ENCODE measurements at regions not wholly inside any gene's neighbourhood (a gene's known extent, or its start where the extent isn't known, plus 50 kb on each side); places are given as distances from the start of the nearest gene placed in this dataset.

- no peak for FAIRE-seq
- H3K27me3 ChIP-seq (ENCODE audit: control insufficient read depth, extremely low read depth, insufficient read depth, low read length), result no peaks in the 10 kb centered on the region
- H3K9me1 ChIP-seq (ENCODE audit: control insufficient read depth, extremely low read depth, insufficient read depth, low read length), result no peaks in the 10 kb centered on the region
- H3K36me3 ChIP-seq (ENCODE audit: control insufficient read depth in 2 of 2, extremely low read depth in 1 of 2, insufficient read depth in 2 of 2, low read length in 2 of 2), result no peaks in the 10 kb centered on the region
- H2AFZ ChIP-seq (ENCODE audit: control insufficient read depth, low read length), result no peak overlapping the region
- dilution Hi-C loops (cut with MboI; ENCODE audit: extremely low pct_ligation_motif_present, low sequenced_read_pairs), result no loop called here
- no peak overlapping the region for H3K4me3 ChIP-seq (ENCODE audit: control insufficient read depth in 2 of 3, extremely low read depth in 1 of 3, insufficient read depth in 2 of 3, low read depth in 1 of 3, low read length in 3 of 3)
- no peak for DNase-seq (ENCODE audit: low read depth, low spot score)
- no peak overlapping the region for H3K27ac ChIP-seq (ENCODE audit: control insufficient read depth, insufficient read depth, low read length)
- no peaks in the 10 kb centered on the region for H3K79me2 ChIP-seq (ENCODE audit: control insufficient read depth, insufficient read depth, low read length)
- H4K20me1 ChIP-seq (ENCODE audit: control insufficient read depth, extremely low read depth, insufficient read depth, low read length), result no peaks in the 10 kb centered on the region
- H3K4me2 ChIP-seq (ENCODE audit: control insufficient read depth, extremely low read depth, insufficient read depth, low read depth, low read length), result no peak overlapping the region
- TF ChIP-seq CTCF (optimal IDR thresholded peaks at IDR 0.05 in 1 of 3, IDR thresholded peaks at IDR 0.05 in 1 of 3, conservative IDR thresholded peaks at IDR 0.05 in 1 of 3; ENCODE audit: extremely low read depth in 1 of 3, insufficient read depth in 2 of 3, low read length in 3 of 3) (no peak), EZH2 (IDR thresholded peaks at IDR 0.05; ENCODE audit: low read length) (no peak)
- H3K9ac ChIP-seq (ENCODE audit: control insufficient read depth, extremely low read depth, insufficient read depth, low read length), result no peak overlapping the region
- no peaks in the 10 kb centered on the region for H3K9me3 ChIP-seq (ENCODE audit: control insufficient read depth, low read depth, low read length)
- H3K4me1 ChIP-seq (ENCODE audit: control insufficient read depth, extremely low read depth, insufficient read depth, low read length), result no peaks in the 10 kb centered on the region
Observed at GRCh38 chr10:44216073-44216472, 168.8 kb downstream of the CXCL12 start.

GRCh38 chr10:44209811-44210210 lies 175.1 kb downstream of the CXCL12 start:
- H3K9ac ChIP-seq (ENCODE audit: control insufficient read depth, extremely low read depth, insufficient read depth, low read length), result no peak overlapping the region
- H3K4me3 ChIP-seq (ENCODE audit: control insufficient read depth in 2 of 3, extremely low read depth in 1 of 3, insufficient read depth in 2 of 3, low read depth in 1 of 3, low read length in 3 of 3), result no peak overlapping the region
- dilution Hi-C loops (cut with MboI; ENCODE audit: extremely low pct_ligation_motif_present, low sequenced_read_pairs), result no loop called here
- no peaks in the 10 kb centered on the region for H4K20me1 ChIP-seq (ENCODE audit: control insufficient read depth, extremely low read depth, insufficient read depth, low read length)
- TF ChIP-seq EZH2 (IDR thresholded peaks at IDR 0.05; ENCODE audit: low read length), result no peak
- TF ChIP-seq CTCF (optimal IDR thresholded peaks at IDR 0.05 in 1 of 3, IDR thresholded peaks at IDR 0.05 in 1 of 3, conservative IDR thresholded peaks at IDR 0.05 in 1 of 3; ENCODE audit: extremely low read depth in 1 of 3, insufficient read depth in 2 of 3, low read length in 3 of 3), result no peak
- H3K4me2 ChIP-seq (ENCODE audit: control insufficient read depth, extremely low read depth, insufficient read depth, low read depth, low read length), result no peak overlapping the region
- no peaks in the 10 kb centered on the region for H3K9me1 ChIP-seq (ENCODE audit: control insufficient read depth, extremely low read depth, insufficient read depth, low read length)
- no peaks in the 10 kb centered on the region for H3K27me3 ChIP-seq (ENCODE audit: control insufficient read depth, extremely low read depth, insufficient read depth, low read length)
- no peak for DNase-seq (ENCODE audit: low read depth, low spot score)
- no peaks in the 10 kb centered on the region for H3K9me3 ChIP-seq (ENCODE audit: control insufficient read depth, low read depth, low read length)
- no peak for FAIRE-seq
- H3K79me2 ChIP-seq (ENCODE audit: control insufficient read depth, insufficient read depth, low read length), result no peaks in the 10 kb centered on the region
- H3K4me1 ChIP-seq (ENCODE audit: control insufficient read depth, extremely low read depth, insufficient read depth, low read length), result no peaks in the 10 kb centered on the region
- H2AFZ ChIP-seq (ENCODE audit: control insufficient read depth, low read length), result no peak overlapping the region
- H3K36me3 ChIP-seq (ENCODE audit: control insufficient read depth in 2 of 2, extremely low read depth in 1 of 2, insufficient read depth in 2 of 2, low read length in 2 of 2), result no peaks in the 10 kb centered on the region
- H3K27ac ChIP-seq (ENCODE audit: control insufficient read depth, insufficient read depth, low read length), result no peak overlapping the region
